ENCODE measurements at regions not wholly inside any gene's neighbourhood (a gene's known extent, or its start where the extent isn't known, plus 50 kb on each side); places are given as distances from the start of the nearest gene placed in this dataset.

DNA sequence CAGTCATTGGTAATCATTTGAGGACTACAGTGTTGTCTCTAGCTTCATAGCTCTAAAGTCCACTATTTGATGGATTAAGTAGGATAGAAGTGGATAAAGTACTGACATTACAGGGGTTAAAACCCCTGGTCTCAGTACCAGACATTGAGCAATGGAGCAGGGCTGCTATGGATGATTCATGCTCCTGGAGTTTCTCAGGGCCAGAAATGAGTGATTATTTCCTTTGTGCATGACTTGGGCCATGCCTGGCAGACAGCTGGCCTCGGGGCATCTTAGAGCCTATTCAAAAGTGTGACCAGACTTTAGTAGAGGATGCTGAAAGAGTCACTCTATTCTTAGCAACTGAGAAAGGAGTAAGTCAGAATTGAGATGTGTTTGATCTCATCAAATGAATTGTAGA is 350.7 kb upstream of the TLE4 start:
- TF ChIP-seq, protein P1, sequence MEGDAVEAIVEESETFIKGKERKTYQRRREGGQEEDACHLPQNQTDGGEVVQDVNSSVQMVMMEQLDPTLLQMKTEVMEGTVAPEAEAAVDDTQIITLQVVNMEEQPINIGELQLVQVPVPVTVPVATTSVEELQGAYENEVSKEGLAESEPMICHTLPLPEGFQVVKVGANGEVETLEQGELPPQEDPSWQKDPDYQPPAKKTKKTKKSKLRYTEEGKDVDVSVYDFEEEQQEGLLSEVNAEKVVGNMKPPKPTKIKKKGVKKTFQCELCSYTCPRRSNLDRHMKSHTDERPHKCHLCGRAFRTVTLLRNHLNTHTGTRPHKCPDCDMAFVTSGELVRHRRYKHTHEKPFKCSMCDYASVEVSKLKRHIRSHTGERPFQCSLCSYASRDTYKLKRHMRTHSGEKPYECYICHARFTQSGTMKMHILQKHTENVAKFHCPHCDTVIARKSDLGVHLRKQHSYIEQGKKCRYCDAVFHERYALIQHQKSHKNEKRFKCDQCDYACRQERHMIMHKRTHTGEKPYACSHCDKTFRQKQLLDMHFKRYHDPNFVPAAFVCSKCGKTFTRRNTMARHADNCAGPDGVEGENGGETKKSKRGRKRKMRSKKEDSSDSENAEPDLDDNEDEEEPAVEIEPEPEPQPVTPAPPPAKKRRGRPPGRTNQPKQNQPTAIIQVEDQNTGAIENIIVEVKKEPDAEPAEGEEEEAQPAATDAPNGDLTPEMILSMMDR (IDR thresholded peaks at IDR 0.05; ENCODE audit: extremely low read depth in 1 of 2, insufficient read depth in 1 of 2, low read depth in 1 of 2, low read length in 2 of 2), result no peak
- TF ChIP-seq POLR2A (IDR thresholded peaks at IDR 0.05; ENCODE audit: low read depth, low read length), result no peak
- TF ChIP-seq MYC (IDR thresholded peaks at IDR 0.05; ENCODE audit: low read depth, low read length), result no peak
- peak; percentile 62 for TF ChIP-seq FOS (IDR thresholded peaks at IDR 0.05; ENCODE audit: borderline replicate concordance, insufficient read depth, low read length)
- no peak for TF ChIP-seq POLR2AphosphoS5 (IDR thresholded peaks at IDR 0.05; ENCODE audit: insufficient read depth, low read depth, low read length)
